ENCODE measurements at regions not wholly inside any gene's neighbourhood (a gene's known extent, or its start where the extent isn't known, plus 50 kb on each side); places are given as distances from the start of the nearest gene placed in this dataset.

- TF ChIP-seq CTCF (IDR thresholded peaks at IDR 0.05): no peak
- TF ChIP-seq EZH2 (IDR thresholded peaks at IDR 0.05; ENCODE audit: borderline replicate concordance, insufficient read depth, low read depth, low read length, poor library complexity, severe bottlenecking): no peak
These were observed 94.6 kb upstream of the TERB2 start for GRCh38 chr15:44861917-44862316.

Data from B cell (primary cell).